ENCODE measurements at regions not wholly inside any gene's neighbourhood (a gene's known extent, or its start where the extent isn't known, plus 50 kb on each side); places are given as distances from the start of the nearest gene placed in this dataset.

DNA sequence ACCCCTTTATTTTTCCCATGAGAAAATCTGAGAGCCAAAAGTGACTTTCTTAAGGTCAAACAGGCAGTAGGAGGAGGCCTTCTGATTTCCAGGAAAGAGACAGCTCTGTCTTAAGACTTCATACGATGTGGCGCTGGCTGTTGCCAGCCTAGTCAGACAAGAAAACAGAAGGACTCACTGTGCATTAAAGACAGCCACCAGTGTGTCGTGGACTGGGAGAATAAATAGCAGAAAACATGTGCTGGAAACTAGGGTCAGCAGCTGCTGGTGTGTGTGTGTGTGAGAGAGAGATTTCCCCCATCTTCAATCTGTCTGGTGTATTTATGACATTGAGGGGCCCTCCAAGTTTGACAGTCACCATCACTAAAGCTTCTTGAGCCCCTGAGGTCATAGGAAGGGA, 708.6 kb upstream of the TMEM132C start:
- TF ChIP-seq, protein P1, sequence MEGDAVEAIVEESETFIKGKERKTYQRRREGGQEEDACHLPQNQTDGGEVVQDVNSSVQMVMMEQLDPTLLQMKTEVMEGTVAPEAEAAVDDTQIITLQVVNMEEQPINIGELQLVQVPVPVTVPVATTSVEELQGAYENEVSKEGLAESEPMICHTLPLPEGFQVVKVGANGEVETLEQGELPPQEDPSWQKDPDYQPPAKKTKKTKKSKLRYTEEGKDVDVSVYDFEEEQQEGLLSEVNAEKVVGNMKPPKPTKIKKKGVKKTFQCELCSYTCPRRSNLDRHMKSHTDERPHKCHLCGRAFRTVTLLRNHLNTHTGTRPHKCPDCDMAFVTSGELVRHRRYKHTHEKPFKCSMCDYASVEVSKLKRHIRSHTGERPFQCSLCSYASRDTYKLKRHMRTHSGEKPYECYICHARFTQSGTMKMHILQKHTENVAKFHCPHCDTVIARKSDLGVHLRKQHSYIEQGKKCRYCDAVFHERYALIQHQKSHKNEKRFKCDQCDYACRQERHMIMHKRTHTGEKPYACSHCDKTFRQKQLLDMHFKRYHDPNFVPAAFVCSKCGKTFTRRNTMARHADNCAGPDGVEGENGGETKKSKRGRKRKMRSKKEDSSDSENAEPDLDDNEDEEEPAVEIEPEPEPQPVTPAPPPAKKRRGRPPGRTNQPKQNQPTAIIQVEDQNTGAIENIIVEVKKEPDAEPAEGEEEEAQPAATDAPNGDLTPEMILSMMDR (IDR thresholded peaks at IDR 0.05): no peak
- no peak for TF ChIP-seq POLR2A (IDR thresholded peaks at IDR 0.05; ENCODE audit: low read depth)
